GM18861 (cell line): ENCODE measurements at regions not wholly inside any gene's neighbourhood (a gene's known extent, or its start where the extent isn't known, plus 50 kb on each side); places are given as distances from the start of the nearest gene placed in this dataset.
A peak's percentile ranks its signal among the peaks of the same experiment; 100 is the strongest.
"Not testable (repeated sequence)": the region's sequence is repeated elsewhere in the genome, so short reads cannot be mapped to it uniquely, and the experiment has no call there.

ENCODE experiments used
- ATAC-seq: cut with Tn5 transposase; IDR thresholded peaks from one replicate; pipeline ENCODE4 v1.9.1; 2021; ENCODE audit not compliant: unreplicated experiment

DNA sequence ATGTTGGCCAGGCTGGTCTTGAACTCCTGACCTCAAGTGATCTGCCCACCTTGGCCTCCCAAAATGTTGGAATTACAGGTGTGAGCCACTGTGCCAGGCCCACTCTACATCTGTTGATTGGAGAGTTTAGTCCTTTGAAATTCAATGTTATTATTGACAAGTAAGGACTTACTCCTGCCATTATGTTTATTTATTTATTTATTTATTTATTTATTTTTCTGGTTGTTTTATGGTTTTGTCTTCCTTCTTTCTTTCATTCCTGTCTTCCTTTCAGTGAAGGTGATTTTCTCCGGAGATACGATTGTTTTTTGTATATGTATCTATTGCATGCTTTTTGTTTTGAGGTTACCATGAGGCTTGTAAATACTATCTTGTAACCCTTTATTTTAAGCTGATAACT, 602.6 kb downstream of the EPM2A start:
- ATAC-seq, result no peak

DNA sequence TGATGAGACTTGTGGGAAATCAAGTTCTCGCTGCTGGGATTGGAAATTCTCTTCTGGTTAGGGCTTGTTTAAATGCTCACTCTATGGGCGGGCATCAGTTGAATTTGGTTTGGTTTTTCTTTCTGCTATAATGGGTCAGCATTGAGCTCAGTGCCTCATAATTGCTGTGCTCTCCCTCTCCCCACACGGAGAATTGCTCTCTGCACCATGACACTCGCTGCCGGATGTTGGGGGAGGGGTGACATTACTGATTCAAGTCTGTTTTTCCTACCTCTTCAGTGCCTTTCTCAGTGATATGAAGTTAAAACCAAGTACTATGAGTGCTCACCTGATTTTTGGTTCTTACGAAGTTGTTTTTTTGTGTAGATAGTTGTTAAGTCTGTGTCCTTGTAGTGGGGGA, 599.6 kb downstream of the EPM2A start:
- ATAC-seq, result no peak

DNA sequence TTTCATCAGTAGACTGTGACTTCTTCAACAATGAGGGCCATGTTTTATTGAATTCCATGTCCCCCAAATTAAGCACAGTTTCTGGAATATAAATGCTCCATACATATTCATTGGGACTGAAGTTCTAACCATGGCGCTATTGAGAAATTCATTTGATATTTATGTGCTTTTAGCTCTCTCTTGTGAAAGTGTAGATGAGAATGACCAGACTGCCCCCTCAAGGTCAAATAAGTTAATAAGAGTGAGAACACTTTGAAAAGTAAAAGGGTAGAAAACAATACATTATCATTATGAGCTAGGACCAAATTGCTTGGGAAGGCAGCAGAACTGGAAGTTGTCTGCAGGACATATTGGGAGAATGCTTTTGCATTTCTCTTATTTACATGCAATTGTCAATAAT, 597.9 kb downstream of the EPM2A start:
- no peak for ATAC-seq

DNA sequence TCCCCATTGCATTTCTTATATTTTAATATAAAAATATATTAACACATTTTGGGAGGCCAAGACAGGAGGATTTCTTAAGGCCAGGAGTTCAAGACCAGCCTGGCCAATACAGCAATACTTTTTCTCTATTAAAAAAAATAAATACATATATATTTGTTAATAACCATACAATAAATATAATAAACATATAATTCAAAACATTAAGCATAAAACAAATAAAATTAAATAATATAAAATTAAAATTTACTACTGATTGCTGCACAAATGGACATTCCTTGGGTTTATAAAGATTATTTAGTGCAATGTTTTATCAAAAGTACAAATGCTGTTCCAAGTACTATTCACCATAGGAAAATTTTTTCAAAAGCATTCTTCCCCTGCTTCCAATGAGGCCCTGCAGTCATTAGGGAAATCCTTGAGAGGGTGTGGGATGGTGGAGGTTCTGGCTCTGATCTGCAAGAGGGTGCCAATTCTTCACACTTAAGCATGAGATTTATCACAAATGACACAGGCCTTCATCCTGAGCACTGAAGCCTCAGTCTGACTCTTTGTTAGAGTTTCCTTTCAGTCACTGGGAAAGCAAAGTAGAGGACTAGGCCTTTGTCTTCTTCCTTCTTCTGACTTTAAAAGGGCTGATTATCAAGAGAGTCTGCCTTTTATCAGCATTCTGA, 596.7 kb downstream of the EPM2A start:
- ATAC-seq, result no peak

DNA sequence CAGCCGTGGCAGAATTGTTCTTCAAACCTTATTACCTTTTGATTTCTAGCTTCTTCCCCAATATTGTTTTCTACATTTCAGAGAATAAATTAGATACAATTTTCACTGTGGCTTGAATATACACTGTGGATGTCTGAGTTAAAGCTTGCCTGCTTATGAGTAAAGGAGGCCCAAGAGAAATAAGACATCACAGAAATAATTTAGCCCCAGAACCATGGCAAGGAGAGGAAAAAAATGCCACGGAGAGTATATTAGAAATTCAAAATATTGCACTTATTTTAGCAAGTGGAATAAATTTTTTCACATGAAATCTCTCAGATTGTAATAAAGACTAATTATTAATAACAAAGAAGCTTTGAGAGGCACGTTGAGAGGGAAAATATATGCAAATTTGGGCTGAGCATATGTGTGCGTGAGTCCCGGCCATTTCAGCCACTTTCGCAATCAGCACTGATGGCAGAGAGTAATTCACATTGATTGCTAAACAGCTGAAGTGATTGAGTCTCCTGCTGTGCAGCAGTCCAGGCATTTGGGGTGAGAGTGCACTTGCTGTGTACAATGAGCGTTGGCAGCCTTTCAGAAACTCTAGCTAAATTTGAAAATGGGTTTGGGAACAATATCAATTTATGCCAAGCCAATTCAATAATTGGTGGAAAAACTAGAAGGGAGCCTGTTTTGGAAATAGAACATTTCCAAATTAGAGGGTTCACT, 596.0 kb downstream of the EPM2A start:
- no peak for ATAC-seq

DNA sequence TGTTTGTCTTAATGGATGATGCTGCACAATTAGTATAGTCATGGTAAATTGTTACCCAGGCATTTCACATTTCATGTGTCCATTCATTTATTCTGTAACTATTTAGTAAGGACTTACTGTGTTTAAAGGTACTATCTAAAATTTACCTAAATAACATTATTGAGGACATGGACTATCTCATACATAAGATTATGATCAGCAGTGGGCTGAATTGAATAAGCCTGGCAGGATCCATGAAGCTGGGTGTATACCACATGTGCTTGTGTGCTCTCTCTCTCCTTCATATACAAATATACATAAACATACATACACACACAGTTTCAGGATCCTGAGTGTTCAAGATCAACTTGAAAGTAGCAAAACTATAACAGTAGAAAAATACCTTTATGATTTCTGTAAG, 595.4 kb downstream of the EPM2A start:
- ATAC-seq, result no peak

DNA sequence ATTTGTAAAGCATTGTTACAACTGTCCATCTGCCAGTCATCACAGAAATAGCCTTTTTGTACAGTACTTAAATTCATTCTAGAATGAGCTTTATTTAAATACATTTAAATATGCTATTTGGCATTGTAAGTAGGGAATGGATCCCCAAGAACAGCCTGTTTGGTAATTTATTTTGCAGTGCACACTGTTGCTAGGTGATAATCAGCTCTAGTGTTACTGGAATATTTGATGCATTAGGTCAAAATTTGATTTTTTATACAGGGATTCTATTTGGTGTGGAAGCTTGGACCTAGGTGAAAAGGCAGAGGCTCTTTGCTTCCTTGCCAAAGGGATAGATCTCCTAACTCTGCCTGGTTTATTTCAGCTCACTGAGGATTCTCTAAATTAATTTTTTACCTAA, 593.7 kb downstream of the EPM2A start:
- no peak for ATAC-seq

DNA sequence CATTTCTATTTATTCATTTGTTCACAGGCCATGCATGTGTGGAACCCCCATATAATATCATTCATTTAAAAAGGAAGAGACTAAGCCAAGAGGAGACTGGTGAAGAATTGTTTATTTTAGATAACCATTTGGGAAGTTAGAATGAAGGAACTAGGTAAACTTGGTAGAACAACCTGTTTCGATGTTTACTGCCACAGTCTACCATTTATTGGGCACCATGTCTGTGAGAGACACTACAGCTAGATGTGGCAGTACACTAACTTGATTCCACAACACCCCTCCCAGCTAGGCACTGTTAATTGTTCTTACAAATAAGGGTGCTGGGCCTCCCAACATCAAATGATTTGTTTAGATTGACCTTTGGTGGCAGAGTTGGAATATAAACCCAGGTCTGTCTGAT, 592.4 kb downstream of the EPM2A start:
- no peak for ATAC-seq

DNA sequence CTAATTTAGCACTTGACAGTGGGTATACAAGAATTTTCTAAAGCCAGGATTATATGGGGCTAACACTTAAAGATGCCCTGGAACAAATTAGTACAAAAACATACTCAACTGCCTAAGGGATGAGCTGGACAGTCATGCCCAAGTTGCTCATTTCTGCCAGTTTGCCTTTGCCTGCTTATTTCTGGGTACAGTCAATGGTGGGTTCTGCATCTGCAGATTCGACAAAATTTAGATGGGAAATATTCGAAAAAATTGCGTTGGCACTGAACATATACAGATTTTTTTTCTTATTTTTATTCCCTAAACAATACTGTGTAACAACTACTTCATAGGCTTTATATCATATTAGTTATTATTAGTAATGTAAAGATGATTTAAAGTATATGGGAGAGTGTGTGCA, 591.9 kb downstream of the EPM2A start:
- no peak for ATAC-seq

DNA sequence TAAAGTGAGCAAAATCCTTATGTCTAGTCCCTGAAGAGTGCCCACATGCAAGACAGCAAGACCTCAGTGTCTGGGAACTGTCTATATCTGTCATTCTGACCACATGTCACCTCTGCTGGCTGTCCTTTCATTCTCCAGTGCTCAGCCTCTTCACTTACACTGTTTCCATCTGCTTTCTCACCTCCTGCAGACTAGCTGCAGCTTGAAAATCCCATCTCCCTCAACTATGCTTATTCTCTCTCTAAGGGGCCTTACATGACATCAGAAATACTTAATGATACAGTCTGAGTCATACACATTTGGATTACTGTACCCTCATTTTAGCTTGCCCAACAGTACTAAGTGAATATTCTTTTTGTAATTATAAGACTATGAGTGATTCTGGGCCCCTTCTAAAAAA, 587.8 kb downstream of the EPM2A start:
- no peak for ATAC-seq

DNA sequence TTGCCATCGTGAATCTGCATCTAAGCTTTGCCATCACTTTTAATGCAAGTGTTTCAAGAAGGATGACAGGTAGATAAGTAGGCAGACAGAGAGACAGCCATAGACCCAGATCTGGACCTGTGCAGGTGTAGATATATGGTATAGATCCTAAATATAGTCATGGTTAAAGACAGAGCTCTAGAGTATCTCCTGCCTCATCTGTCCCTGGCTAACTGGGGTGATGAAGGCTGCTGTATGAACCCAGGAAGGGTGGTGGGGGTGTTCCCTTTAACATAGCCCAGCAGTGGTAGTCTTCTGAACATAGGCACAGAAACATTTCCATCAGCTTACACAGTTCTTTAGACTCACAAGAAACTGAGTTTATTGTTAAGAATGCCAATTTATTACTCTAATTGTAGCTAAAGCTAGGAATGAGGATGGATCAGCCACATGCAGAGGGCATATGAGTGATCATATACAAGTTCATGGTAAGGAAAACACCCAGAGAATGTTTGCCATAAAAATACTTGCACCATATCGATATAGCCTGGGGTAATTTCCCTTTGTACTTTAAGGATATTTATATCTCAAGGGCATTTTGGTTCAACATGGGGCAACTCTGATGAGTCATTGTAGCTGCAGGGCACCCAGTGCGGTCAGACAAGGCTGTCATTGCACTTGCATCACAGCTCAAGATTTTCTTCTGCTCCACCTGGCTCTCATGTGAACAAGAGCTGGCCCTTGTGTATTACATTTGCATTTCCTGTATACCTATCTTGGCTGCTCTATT, 587.2 kb downstream of the EPM2A start:
- ATAC-seq, result peak; percentile 66

DNA sequence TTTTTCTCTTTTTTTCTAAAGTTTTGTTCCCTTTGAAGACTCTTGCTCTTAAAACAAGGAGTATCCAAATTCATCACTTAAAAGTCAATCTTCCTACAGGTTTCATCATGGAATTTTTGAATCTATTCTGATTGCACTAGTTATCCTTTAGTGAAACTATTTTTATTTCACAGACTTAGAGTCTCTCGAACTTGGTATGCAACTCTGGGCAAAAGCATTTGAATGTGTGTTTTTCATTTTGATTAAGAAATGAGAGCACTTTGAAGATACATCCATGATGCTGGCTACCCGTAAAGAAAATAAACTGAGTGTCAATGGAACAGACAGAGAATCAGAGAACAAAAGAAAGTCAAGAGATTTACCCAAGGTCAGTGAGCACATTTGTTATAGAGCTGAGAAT, 586.5 kb downstream of the EPM2A start:
- ATAC-seq, result no peak

DNA sequence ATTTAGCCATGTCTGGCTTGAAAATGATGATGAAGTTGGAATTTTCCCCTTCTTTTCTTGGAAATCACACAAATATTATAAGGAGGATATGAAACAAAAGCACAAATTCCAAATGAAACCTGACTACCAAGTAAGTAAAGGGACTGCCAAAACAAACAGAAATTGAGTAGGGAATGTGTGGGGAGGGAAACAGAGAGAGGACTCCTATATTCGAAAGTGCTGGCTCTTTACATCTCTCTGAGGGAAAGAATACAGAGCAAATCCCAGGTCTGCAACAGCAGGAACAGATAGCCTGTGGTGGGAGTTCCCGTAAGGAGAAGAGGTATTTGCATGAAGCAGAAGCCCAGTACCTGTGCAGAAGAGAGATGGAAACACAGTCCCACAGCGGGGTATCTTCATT, 583.7 kb downstream of the EPM2A start:
- ATAC-seq, result no peak

DNA sequence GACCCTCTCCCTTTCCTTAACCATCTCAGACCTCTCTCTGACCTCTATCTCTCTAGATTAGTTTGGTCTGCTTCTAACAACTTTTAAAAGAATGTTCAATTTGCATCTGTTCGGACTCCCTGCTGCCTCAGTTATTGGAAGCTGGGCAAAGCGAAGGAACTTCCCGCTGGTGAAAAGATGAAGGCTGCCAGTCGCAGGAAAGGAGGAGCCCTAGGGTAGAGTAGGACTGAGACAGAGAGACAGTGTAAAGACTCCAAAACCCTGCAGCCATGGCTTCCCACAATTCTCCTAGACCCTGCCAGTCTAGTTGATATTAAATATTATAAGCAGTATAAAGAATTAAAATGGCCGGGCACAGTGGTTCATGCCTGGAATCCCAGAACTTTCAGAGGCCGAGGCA, 581.8 kb downstream of the EPM2A start:
- no peak for ATAC-seq

DNA sequence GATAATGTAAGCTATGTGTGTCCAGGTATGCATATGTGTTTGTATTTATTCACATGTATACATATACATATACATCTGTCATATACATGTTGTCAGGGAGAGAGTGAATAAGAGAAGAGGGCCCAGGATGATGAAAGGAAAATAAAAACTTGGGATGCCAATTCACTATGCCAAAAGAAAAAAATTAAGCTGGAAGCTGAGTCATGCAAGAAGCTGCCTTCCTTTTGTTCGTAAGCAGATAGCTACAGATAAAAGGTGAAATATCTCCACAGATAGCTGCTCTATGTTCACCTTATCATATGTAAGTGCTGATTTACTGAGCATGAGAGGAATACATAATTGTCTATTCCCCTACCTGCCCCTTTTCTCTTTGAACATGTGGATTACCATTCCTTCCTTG, 579.9 kb downstream of the EPM2A start:
- no peak for ATAC-seq

DNA sequence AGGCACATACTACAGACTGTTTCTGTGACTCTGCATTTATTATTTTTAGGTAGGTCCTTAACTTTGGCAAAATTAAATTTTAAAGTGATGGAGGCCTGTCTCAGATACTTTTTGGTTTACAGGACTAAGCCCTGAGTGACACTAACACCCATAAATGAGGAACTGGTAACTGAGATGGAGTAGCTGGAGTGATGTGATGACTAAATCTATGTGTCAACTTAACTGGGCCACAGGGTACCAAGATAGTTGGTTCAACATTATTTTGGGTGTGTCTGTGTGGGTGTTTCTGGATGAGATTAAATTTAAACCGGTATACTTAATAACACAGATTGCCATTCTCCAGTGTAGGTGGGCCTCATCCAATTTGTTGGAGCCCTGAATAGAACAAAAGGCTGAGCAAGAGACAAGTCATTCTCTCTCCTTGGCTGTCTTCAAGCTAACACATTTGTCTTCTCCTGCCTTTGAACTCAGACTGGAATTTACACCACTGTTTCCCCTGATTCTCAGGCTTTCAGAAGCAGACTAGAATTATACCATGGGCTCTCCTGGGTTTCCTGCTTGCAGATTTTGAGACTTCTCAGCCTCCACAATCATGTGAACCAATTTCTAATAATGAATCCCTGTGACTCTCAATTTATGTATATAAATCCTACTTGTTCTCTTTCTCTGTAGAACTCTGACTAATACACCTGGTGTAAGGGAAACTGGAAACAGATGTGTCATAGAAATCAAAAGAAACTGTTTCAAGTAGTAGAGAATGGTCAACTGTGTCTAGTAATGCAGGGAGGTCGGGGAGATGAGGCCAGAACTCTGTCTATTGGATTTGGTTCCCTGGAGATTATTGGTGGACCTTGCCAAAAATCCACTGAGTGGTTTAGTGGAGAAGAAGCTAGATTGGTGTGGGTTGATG, 579.2 kb downstream of the EPM2A start:
- no peak for ATAC-seq

DNA sequence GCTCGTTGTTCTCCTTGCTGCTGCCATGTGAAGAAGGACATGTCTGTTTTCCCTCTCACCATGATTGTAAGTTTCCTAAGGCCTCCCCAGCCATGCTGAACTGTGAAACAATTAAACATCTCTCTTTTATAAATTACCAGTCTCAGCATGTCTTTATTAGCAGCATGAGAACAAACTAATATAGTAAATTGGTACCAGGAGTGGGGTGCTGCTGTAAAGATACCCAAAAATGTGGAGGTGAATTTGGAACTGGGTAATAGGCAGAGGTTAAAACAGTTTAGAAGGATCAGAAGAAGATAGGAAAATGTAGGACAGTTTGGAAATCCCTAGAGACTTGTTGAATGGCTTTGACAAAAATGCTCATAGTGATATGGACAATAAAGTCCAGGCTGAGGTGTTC, 576.7 kb downstream of the EPM2A start:
- ATAC-seq, result not testable (repeated sequence)

DNA sequence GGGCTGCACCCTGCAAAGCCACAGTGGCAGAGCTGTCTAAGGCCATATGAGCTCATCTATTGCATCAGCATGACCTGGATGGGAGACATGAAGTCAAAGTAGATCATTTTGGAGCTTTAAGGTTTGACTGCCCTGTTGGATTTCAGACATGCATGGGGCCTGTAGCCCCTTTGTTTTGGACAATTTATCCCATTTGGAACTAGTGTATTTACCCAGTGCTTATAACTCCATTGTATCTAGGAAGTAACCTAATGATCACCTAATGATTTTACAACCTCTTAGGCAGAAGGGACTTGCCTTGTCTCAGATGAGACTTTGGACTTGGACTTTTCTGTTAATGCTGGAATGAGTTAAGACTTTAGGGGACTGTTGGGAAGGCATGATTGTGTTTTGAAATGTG, 575.4 kb downstream of the EPM2A start:
- ATAC-seq, result no peak

DNA sequence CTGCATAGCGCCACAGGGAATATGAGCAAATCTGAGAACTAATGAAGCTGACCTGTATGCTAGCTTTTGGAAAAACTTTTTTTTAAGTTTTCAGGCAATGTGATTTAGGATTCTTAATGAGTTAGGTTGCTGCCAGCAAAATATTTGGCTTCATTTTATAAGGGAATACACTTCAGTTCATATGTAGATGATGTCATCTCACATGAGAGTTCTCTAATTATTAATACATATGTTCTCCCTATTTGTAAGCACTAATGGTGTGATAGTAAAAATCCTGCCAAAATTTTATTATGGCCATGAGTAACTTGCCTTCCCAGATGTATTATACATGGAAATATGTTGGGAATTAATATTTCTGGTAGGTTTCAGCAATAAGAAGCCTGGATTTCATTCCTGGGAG, 573.8 kb downstream of the EPM2A start:
- no peak for ATAC-seq

DNA sequence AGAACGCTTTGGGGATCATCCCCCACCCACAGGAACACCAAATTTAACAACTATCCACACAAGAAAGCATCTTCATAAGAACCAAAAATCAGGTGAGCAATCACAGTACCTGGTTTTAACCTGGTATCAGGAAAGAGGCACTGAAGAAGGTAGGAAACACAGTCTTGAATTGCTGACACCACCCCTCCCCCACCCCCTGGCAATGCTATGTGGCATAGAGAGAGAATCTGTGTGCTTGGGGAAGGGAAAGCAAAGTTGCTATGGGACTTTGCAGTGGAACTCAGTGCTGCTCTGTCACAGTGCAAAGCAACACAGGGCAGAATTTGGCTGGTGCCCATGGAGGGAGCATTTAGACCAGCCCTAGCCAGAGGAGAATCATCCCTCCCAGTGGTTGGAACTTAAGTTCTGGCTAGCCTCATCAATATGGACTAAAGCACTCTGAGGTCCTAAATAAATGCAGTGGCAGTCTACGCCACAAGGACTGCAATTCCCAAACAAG, 565.5 kb downstream of the EPM2A start:
- ATAC-seq, result no peak

DNA sequence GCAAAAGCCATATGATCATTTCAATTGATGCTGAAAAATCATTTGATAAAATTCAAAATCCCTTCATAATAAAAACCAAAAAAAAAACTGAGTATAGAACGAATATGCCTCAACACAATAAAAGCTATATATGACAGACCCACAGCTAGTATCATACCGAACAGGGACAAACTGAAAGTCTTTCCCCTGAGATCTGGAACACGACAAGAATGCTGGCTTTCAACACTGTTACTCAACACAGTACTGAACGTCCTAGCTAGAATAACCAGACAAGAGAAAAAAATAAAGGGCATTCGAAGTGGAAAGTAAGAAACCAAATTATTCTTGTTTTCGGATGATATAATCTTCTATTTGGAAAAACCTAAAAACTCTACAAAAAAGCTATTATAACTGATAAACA, 559.9 kb downstream of the EPM2A start:
- ATAC-seq, result no peak
